Tibial nerve (tissue), 4 donors: ENCODE measurements at regions not wholly inside any gene's neighbourhood (a gene's known extent, or its start where the extent isn't known, plus 50 kb on each side); places are given as distances from the start of the nearest gene placed in this dataset.
"Not testable (repeated sequence)": the region's sequence is repeated elsewhere in the genome, so short reads cannot be mapped to it uniquely, and the experiment has no call there.

Source experiments
- DNase-seq, 2 donors: peaks; one replicate each; pipeline ENCODE4 v3.0.0-alpha.2; 2019; ENCODE audit warnings: low spot score in 2 of 2
- H3K27ac ChIP-seq, 4 donors: fragments of 200-600 bp; sonication (generic) in 3 of 4; one replicate each; pipeline ENCODE4 v1.5.1; 2017 to 2019; ENCODE audit warnings: mild to moderate bottlenecking in 1 of 4
- H3K27me3 ChIP-seq, 2 donors: fragments of 200-600 bp; sonication (generic) in 1 of 2; one replicate each; pipeline versions ENCODE4 v1.5.1 to v1.6.0; 2017 to 2019
- H3K36me3 ChIP-seq, 3 donors: fragments of 200-600 bp; sonication (generic); one replicate each; pipeline ENCODE4 v1.5.1; 2018 to 2019
- H3K4me1 ChIP-seq, 4 donors: fragments of 200-600 bp; sonication (generic) in 3 of 4; one replicate each; pipeline ENCODE4 v1.5.1; 2017 to 2019
- H3K4me3 ChIP-seq, 4 donors: fragments of 200-600 bp; sonication (generic) in 3 of 4; one replicate each; pipeline ENCODE4 v1.5.1; 2017 to 2019; ENCODE audit warnings: mild to moderate bottlenecking in 1 of 4, moderate library complexity in 1 of 4
- H3K9me3 ChIP-seq, 4 donors: fragments of 200-600 bp; sonication (generic) in 3 of 4; one replicate each; pipeline ENCODE4 v1.5.1; 2017 to 2019
- CTCF ChIP-seq, 5 experiments: fragments of 200-600 bp in 3 of 5; fragments of 450-650 bp in 2 of 5; sonication (generic) in 3 of 5; IDR thresholded peaks; one replicate each; pipeline ENCODE4 v1.5.1; 2016 to 2019; ENCODE audit warnings: antibody characterized with exemption in 5 of 5, mild to moderate bottlenecking in 3 of 5, moderate library complexity in 2 of 5
- EP300 ChIP-seq, 2 donors: sonication (generic); formaldehyde crosslinking; IDR thresholded peaks; one replicate each; pipeline ENCODE4 v1.6.1; 2017; ENCODE audit warnings: antibody characterized with exemption in 2 of 2, mild to moderate bottlenecking in 1 of 2
- POLR2A ChIP-seq, 2 donors: fragments of 450-650 bp; IDR thresholded peaks; one replicate each; pipeline ENCODE4 v1.6.1; 2017; ENCODE audit warnings: antibody characterized with exemption in 2 of 2, mild to moderate bottlenecking in 2 of 2, moderate library complexity in 2 of 2
- WGBS, 2 donors: methylation state at CpG; one replicate each; pipeline ENCODE4 v1.1.5; 2018; 5-methylcytosine and 5-hydroxymethylcytosine counted together

GRCh38 chr7:19560111-19560883 lies 148.5 kb downstream of the POLR1F start:
- H3K27ac ChIP-seq, result peak overlapping the region in 2 of 4 donors; percentile 32 to 48
- 46 to 55% methylated on average over 8 of the region's 8 CpGs for WGBS, 2 donors
- H3K9me3 ChIP-seq, result no peaks in the 10 kb centered on the region
- no peaks in the 10 kb centered on the region for H3K36me3 ChIP-seq
- DNase-seq, result no peak
- TF ChIP-seq CTCF (IDR thresholded peaks at IDR 0.05) (no peak), POLR2A (IDR thresholded peaks at IDR 0.05) (no peak), EP300 (IDR thresholded peaks at IDR 0.05) (peak in 1 of 2 donors; percentile 49)
- H3K4me1 ChIP-seq, result no peaks in the 10 kb centered on the region
- H3K27me3 ChIP-seq, result no peaks in the 10 kb centered on the region
- no peak overlapping the region for H3K4me3 ChIP-seq

- no peaks in the 10 kb centered on the region for H3K36me3 ChIP-seq
- H3K27ac ChIP-seq, result no peak overlapping the region
- DNase-seq, result no peak
- WGBS, 2 donors, result 84 to 87% methylated on average over 1 of the region's 1 CpG
- H3K9me3 ChIP-seq, result no peaks in the 10 kb centered on the region
- H3K4me3 ChIP-seq, result no peak overlapping the region
- TF ChIP-seq POLR2A (IDR thresholded peaks at IDR 0.05), result no peak
- H3K27me3 ChIP-seq, result no peaks in the 10 kb centered on the region
- peaks cover 0 to 5% (median 0%) of the 10 kb centered on the region in 4 donors for H3K4me1 ChIP-seq
Observed at GRCh38 chr7:19558527-19558926, 150.3 kb downstream of the POLR1F start.

GRCh38 chr7:19557726-19558465 lies 150.9 kb downstream of the POLR1F start:
- Histone ChIP-seq H3K27me3 (no peaks in the 10 kb centered on the region), H3K36me3 (no peaks in the 10 kb centered on the region), H3K4me1 (peaks cover 0 to 5% (median 0%) of the 10 kb centered on the region in 4 donors), H3K9me3 (no peaks in the 10 kb centered on the region), H3K4me3 (no peak overlapping the region), H3K27ac (no peak overlapping the region)
- TF ChIP-seq EP300 (IDR thresholded peaks at IDR 0.05) (no peak), CTCF (IDR thresholded peaks at IDR 0.05) (no peak), POLR2A (IDR thresholded peaks at IDR 0.05) (no peak)
- 83 to 85% methylated on average over 3 of the region's 3 CpGs for WGBS, 2 donors
- DNase-seq, result no peak

GRCh38 chr7:19554581-19554980 lies 154.3 kb downstream of the POLR1F start:
- Histone ChIP-seq H3K9me3 (no peaks in the 10 kb centered on the region), H3K4me1 (peaks cover 0 to 5% (median 0%) of the 10 kb centered on the region in 4 donors), H3K27me3 (no peaks in the 10 kb centered on the region), H3K4me3 (no peak overlapping the region), H3K36me3 (no peaks in the 10 kb centered on the region), H3K27ac (peak overlapping the region in 1 of 4 donors; percentile 40)
- no peak for DNase-seq
- no peak for TF ChIP-seq CTCF (IDR thresholded peaks at IDR 0.05)
- no peak for TF ChIP-seq POLR2A (IDR thresholded peaks at IDR 0.05)
- TF ChIP-seq EP300 (IDR thresholded peaks at IDR 0.05), result no peak

GRCh38 chr7:19552576-19552975 lies 156.3 kb downstream of the POLR1F start:
- no peak for DNase-seq
- Histone ChIP-seq H3K4me1 (peaks cover 0 to 5% (median 0%) of the 10 kb centered on the region in 4 donors), H3K36me3 (no peaks in the 10 kb centered on the region), H3K27me3 (no peaks in the 10 kb centered on the region), H3K27ac (no peak overlapping the region), H3K9me3 (no peaks in the 10 kb centered on the region), H3K4me3 (no peak overlapping the region)
- TF ChIP-seq EP300 (IDR thresholded peaks at IDR 0.05) (no peak), CTCF (IDR thresholded peaks at IDR 0.05) (no peak), POLR2A (IDR thresholded peaks at IDR 0.05) (no peak)
- WGBS, 2 donors, result 56 to 69% methylated on average over 2 of the region's 2 CpGs

- not testable (repeated sequence) for H3K9me3 ChIP-seq, H3K4me1 ChIP-seq, DNase-seq, H3K36me3 ChIP-seq, H3K27ac ChIP-seq, H3K4me3 ChIP-seq, H3K27me3 ChIP-seq
- 78 to 82% methylated on average over 4 of the region's 5 CpGs for WGBS, 2 donors
Observed at GRCh38 chr7:19549246-19549645, 159.6 kb downstream of the POLR1F start.
